ENCODE measurements at regions not wholly inside any gene's neighbourhood (a gene's known extent, or its start where the extent isn't known, plus 50 kb on each side); places are given as distances from the start of the nearest gene placed in this dataset.

- no peak for DNase-seq (ENCODE audit: low spot score)
- ChIA-PET POLR2A (ENCODE audit: low non-redundant PET) (no interaction called here), CTCF (no interaction called here)
- no peak overlapping the region for H3K27ac ChIP-seq
- TF ChIP-seq, protein P1, sequence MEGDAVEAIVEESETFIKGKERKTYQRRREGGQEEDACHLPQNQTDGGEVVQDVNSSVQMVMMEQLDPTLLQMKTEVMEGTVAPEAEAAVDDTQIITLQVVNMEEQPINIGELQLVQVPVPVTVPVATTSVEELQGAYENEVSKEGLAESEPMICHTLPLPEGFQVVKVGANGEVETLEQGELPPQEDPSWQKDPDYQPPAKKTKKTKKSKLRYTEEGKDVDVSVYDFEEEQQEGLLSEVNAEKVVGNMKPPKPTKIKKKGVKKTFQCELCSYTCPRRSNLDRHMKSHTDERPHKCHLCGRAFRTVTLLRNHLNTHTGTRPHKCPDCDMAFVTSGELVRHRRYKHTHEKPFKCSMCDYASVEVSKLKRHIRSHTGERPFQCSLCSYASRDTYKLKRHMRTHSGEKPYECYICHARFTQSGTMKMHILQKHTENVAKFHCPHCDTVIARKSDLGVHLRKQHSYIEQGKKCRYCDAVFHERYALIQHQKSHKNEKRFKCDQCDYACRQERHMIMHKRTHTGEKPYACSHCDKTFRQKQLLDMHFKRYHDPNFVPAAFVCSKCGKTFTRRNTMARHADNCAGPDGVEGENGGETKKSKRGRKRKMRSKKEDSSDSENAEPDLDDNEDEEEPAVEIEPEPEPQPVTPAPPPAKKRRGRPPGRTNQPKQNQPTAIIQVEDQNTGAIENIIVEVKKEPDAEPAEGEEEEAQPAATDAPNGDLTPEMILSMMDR (conservative IDR thresholded peaks at IDR 0.05; ENCODE audit: low read depth), result no peak
Observed at GRCh38 chr16:87056551-87056950, 260.6 kb downstream of the C16orf95 start.

DNA sequence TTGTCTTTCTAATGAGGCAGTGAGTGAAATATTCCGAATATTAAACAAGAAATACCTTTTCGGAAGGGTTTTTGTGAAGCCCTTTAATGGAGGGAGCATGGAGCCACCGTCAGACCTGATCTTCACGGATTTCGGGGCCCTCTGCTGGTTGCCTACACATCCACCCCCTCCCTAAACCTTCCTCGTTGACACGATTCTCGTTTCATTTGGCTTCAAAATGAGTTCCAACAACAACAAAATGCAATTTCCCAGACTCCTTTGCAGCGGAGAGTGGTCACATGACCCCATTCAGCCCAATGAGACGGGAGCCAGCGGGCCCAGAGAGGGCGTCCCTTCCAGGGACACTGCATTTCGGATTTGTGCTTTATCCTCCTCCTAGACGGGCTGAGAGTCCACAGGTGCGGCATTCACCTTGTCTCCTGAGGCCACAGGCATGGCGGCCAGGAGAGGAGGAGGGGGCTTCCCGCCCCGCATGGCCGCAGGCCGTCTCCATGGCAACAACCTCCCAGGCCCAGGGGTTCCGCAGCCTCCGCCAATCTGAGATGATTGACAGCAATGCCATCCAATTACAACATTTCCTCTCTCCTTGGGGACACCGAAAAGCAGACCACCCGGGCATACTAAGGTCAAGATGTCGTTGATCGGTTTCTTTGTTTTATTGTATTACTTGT, 259.8 kb downstream of the C16orf95 start:
- ChIA-PET POLR2A (ENCODE audit: low non-redundant PET) (no interaction called here), CTCF (no interaction called here)
- no peak overlapping the region for H3K27ac ChIP-seq
- no peak for DNase-seq (ENCODE audit: low spot score)
- TF ChIP-seq, protein P1 (conservative IDR thresholded peaks at IDR 0.05; ENCODE audit: low read depth), result no peak

- TF ChIP-seq, protein P1 (conservative IDR thresholded peaks at IDR 0.05; ENCODE audit: low read depth), result no peak
- no peak overlapping the region for H3K27ac ChIP-seq
- ChIA-PET POLR2A (ENCODE audit: low non-redundant PET) (no interaction called here), CTCF (interaction anchor here (0.7 kb wide), 1 partner anchor 65 kb away, joined by 3 read pairs; no protein-coding TSS in a partner anchor)
- DNase-seq (ENCODE audit: low spot score), result no peak
Observed at GRCh38 chr16:87057951-87058560, 259.1 kb downstream of the C16orf95 start.

- no peak for DNase-seq (ENCODE audit: low spot score)
- ChIA-PET POLR2A (ENCODE audit: low non-redundant PET) (interaction anchor here (0.6 kb wide), 1 partner anchor 483 kb away, joined by 6 read pairs; no protein-coding TSS in a partner anchor), CTCF (interaction anchor here (0.5 to 1.6 kb wide), 4 partner anchors 9 to 347 kb away, joined by 3 to 4 read pairs (median 4); no protein-coding TSS in a partner anchor)
- H3K27ac ChIP-seq, result no peak overlapping the region
- TF ChIP-seq, protein P1 (conservative IDR thresholded peaks at IDR 0.05; ENCODE audit: low read depth), result no peak
Observed at GRCh38 chr16:87058728-87059250, 258.4 kb downstream of the C16orf95 start.

- TF ChIP-seq, protein P1 (conservative IDR thresholded peaks at IDR 0.05; ENCODE audit: low read depth), result no peak
- CTCF ChIA-PET, result interaction anchor here (1.1 to 1.6 kb wide), 3 partner anchors 17 to 496 kb away, joined by 4 to 5 read pairs (median 4); no protein-coding TSS in a partner anchor
- DNase-seq (ENCODE audit: low spot score), result no peak
- H3K27ac ChIP-seq, result no peak overlapping the region
- POLR2A ChIA-PET (ENCODE audit: low non-redundant PET), result interaction anchor here (0.5 kb wide), 1 partner anchor 251 kb away, joined by 4 read pairs; no protein-coding TSS in a partner anchor
Observed at GRCh38 chr16:87060034-87060986, 256.9 kb downstream of the C16orf95 start.

Measured in RWPE1 (cell line).